Astrocyte (in vitro differentiated cells and primary cell): ENCODE measurements at regions not wholly inside any gene's neighbourhood (a gene's known extent, or its start where the extent isn't known, plus 50 kb on each side); places are given as distances from the start of the nearest gene placed in this dataset.

ENCODE experiments used
- DNase-seq: peaks from one replicate; pipeline ENCODE4 v3.0.0-alpha.2; 2010; ENCODE audit warnings: low read depth
- FAIRE-seq: peaks from 2 replicates; lab custom pipeline; 2011; peaks lifted over from hg19 to GRCh38; lab: Jason Lieb, UNC
- H2AFZ ChIP-seq: 2 replicates; pipeline ENCODE4 v1.6.0; 2012; ENCODE audit warnings: low read depth, low read length, inconsistent platforms
- H3K27ac ChIP-seq: 2 replicates; pipeline ENCODE4 v1.5.1; 2011; ENCODE audit warnings: low read depth, low read length, inconsistent platforms
- H3K27me3 ChIP-seq: 2 replicates; pipeline ENCODE4 v1.6.0; 2011; ENCODE audit warnings: low read length, inconsistent platforms; ENCODE audit not compliant: insufficient read depth
- H3K36me3 ChIP-seq: 2 replicates; pipeline ENCODE4 v1.5.1; 2011; ENCODE audit warnings: low read length, inconsistent platforms; ENCODE audit not compliant: insufficient read depth
- H3K4me1 ChIP-seq: 2 replicates; pipeline ENCODE4 v1.5.1; 2011; ENCODE audit warnings: low read length, inconsistent platforms; ENCODE audit not compliant: insufficient read depth
- H3K4me2 ChIP-seq: 2 replicates; pipeline ENCODE4 v1.6.0; 2012; ENCODE audit warnings: low read length, inconsistent platforms
- H3K4me3 ChIP-seq: 2 replicates; pipeline ENCODE4 v1.5.1; 2011; ENCODE audit warnings: low read depth, mild to moderate bottlenecking, low read length, inconsistent platforms; ENCODE audit not compliant: insufficient read depth
- H3K79me2 ChIP-seq: 2 replicates; pipeline ENCODE4 v1.6.0; 2012; ENCODE audit warnings: mild to moderate bottlenecking, low read length, inconsistent platforms; ENCODE audit not compliant: insufficient read depth
- H3K9ac ChIP-seq: 2 replicates; pipeline ENCODE4 v1.6.0; 2012; ENCODE audit warnings: mild to moderate bottlenecking, low read length, inconsistent platforms
- H3K9me3 ChIP-seq: 2 replicates; pipeline ENCODE4 v1.5.1; 2012; ENCODE audit warnings: low read depth, mild to moderate bottlenecking, low read length, inconsistent platforms; ENCODE audit not compliant: insufficient read depth
- H4K20me1 ChIP-seq: 2 replicates; pipeline ENCODE4 v1.6.0; 2012; ENCODE audit warnings: low read length, inconsistent platforms; ENCODE audit not compliant: insufficient read depth
- H3K27ac Mint-ChIP-seq: one replicate; pipeline ENCODE4 v1.8.0; 2021; ENCODE audit warnings: mild to moderate bottlenecking, mixed read lengths; ENCODE audit not compliant: unreplicated experiment
- H3K27me3 Mint-ChIP-seq: one replicate; pipeline ENCODE4 v1.8.0; 2021; ENCODE audit warnings: low read depth, mixed read lengths; ENCODE audit not compliant: unreplicated experiment
- H3K36me3 Mint-ChIP-seq: one replicate; pipeline ENCODE4 v1.8.0; 2021; ENCODE audit warnings: low read depth, mixed read lengths; ENCODE audit not compliant: unreplicated experiment
- H3K4me1 Mint-ChIP-seq: one replicate; pipeline ENCODE4 v1.8.0; 2021; ENCODE audit warnings: low read depth, mixed read lengths; ENCODE audit not compliant: unreplicated experiment
- H3K4me3 Mint-ChIP-seq: one replicate; pipeline ENCODE4 v1.8.0; 2021; ENCODE audit warnings: mild to moderate bottlenecking, moderate library complexity, mixed read lengths; ENCODE audit not compliant: unreplicated experiment
- H3K9me3 Mint-ChIP-seq: one replicate; pipeline ENCODE4 v1.8.0; 2021; ENCODE audit warnings: mild to moderate bottlenecking, mixed read lengths; ENCODE audit not compliant: unreplicated experiment
- EZH2 ChIP-seq: IDR thresholded peaks from 2 replicates; pipeline ENCODE4 v1.6.1; 2012; ENCODE audit warnings: mild to moderate bottlenecking, low read length, inconsistent platforms; ENCODE audit not compliant: insufficient read depth
- TF ChIP-seq, protein P1 (sequence below): IDR thresholded peaks from 2 replicates; pipeline ENCODE4 v1.5.1; 2011; ENCODE audit warnings: low read depth, mild to moderate bottlenecking, inconsistent platforms, low read length, moderate library complexity; ENCODE audit not compliant: insufficient read depth

DNA sequence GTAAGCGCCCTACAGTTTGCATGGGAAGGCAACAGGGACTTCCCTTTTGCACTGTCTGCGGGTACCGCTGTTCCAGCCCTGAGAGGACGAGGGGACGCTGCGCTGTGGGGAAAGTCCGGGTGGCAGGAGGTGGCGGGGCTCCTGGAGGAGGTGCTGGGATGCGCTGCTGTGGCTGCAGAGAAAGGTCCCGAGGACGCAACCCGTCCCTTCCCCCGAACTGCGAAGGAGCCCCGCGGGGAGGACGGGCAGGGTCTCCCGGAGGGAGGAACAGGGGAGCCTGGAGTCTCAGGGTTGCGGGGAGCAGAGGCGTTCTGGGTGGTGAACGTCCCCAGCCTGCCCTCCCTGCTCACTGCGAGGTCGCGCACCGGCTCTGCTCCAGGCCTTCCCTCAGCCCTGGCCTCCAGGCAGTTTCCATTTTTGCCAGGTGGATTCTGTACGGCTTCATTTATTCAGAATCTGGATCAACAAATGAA lies 91.6 kb downstream of the CXCL12 start:
- Mint-ChIP-seq H3K36me3 (no peaks in the 10 kb centered on the region), H3K27ac (no peak overlapping the region), H3K27me3 (peaks cover 3% of the 10 kb centered on the region), H3K4me3 (no peak overlapping the region), H3K4me1 (peaks cover 2% of the 10 kb centered on the region), H3K9me3 (no peaks in the 10 kb centered on the region)
- H3K4me3 ChIP-seq: peak overlapping the region; percentile 38
- peak overlapping the region; percentile 60 for H3K27ac ChIP-seq
- DNase-seq (no peak), FAIRE-seq (no peak)
- H3K9me3 ChIP-seq: no peaks in the 10 kb centered on the region
- TF ChIP-seq, protein P1, sequence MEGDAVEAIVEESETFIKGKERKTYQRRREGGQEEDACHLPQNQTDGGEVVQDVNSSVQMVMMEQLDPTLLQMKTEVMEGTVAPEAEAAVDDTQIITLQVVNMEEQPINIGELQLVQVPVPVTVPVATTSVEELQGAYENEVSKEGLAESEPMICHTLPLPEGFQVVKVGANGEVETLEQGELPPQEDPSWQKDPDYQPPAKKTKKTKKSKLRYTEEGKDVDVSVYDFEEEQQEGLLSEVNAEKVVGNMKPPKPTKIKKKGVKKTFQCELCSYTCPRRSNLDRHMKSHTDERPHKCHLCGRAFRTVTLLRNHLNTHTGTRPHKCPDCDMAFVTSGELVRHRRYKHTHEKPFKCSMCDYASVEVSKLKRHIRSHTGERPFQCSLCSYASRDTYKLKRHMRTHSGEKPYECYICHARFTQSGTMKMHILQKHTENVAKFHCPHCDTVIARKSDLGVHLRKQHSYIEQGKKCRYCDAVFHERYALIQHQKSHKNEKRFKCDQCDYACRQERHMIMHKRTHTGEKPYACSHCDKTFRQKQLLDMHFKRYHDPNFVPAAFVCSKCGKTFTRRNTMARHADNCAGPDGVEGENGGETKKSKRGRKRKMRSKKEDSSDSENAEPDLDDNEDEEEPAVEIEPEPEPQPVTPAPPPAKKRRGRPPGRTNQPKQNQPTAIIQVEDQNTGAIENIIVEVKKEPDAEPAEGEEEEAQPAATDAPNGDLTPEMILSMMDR: no peak
- no peak for TF ChIP-seq EZH2
- no peaks in the 10 kb centered on the region for H3K79me2 ChIP-seq
- H2AFZ ChIP-seq: peak overlapping the region; percentile 76
- no peaks in the 10 kb centered on the region for H4K20me1 ChIP-seq
- H3K4me1 ChIP-seq: peaks cover 5% of the 10 kb centered on the region
- H3K36me3 ChIP-seq: no peaks in the 10 kb centered on the region
- peak overlapping the region; percentile 65 for H3K9ac ChIP-seq
- H3K4me2 ChIP-seq: peak overlapping the region; percentile 74
- H3K27me3 ChIP-seq: no peaks in the 10 kb centered on the region

DNA sequence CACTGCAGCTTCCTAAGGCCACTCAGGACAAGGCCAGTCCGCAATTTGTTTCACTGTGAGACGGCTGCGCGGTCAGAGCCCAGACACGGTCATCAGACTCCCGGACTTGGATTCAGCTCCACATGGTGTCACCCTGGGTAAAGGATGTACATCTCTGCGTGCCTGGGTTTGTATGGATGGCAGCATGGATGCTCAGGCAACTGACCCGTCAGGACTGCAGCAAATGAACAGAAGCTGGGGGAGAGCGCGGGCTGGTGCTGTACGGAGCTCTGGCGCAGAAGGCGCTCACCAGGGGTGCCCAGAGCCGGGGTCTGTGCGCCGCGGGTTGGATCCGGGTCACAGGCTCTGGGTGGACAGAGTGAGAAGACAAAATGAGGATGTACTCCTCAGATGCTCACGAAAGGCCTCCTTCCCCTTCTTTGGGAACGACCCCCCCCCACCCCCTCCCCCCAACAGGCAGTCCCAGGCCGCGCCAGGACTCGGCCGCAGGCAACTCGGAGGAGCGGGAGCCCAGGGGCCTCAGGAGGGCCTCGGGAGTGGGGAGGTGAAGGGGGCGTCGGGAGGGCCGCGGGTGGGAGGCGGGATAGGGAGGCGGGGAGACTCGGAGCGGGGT lies 92.4 kb downstream of the CXCL12 start:
- peaks cover 3% of the 10 kb centered on the region for H3K4me1 Mint-ChIP-seq
- Histone ChIP-seq H3K4me3 (no peak overlapping the region), H3K27me3 (no peaks in the 10 kb centered on the region), H3K9me3 (no peaks in the 10 kb centered on the region), H2AFZ (peak overlapping the region; percentile 35), H3K9ac (no peak overlapping the region), H3K79me2 (no peaks in the 10 kb centered on the region), H3K4me2 (peak overlapping the region; percentile 49), H3K4me1 (peaks cover 5% of the 10 kb centered on the region), H3K27ac (no peak overlapping the region), H4K20me1 (no peaks in the 10 kb centered on the region), H3K36me3 (no peaks in the 10 kb centered on the region)
- DNase-seq: no peak
- H3K27me3 Mint-ChIP-seq: peaks cover 3% of the 10 kb centered on the region
- TF ChIP-seq EZH2: no peak
- TF ChIP-seq, protein P1: no peak
- no peak overlapping the region for H3K27ac Mint-ChIP-seq
- FAIRE-seq: no peak
- H3K9me3 Mint-ChIP-seq: no peaks in the 10 kb centered on the region
- no peak overlapping the region for H3K4me3 Mint-ChIP-seq
- no peaks in the 10 kb centered on the region for H3K36me3 Mint-ChIP-seq

DNA sequence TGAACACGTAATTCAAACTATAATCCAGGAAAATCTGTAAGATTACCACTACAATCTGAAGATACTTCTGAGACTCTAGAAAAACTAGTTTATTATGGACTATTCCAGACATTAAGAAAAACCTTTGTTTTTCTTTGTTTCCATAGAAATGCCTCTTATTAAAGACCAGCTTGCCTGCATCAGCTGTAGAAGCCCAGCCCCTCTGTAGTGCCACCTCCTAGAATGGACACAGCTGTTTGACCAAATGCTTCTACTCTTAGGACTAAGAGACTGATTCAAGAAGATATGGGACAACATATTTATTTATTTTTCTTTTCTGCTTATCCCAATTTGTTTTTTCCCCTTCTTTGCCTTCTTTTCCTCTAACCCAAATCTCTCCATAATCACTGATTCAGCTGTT lies 93.8 kb downstream of the CXCL12 start:
- no peak overlapping the region for H3K27ac Mint-ChIP-seq
- TF ChIP-seq, protein P1: no peak
- no peak for TF ChIP-seq EZH2
- no peaks in the 10 kb centered on the region for H3K9me3 ChIP-seq
- H3K27ac ChIP-seq: no peak overlapping the region
- H3K79me2 ChIP-seq: no peaks in the 10 kb centered on the region
- H3K9ac ChIP-seq: no peak overlapping the region
- DNase-seq (no peak), FAIRE-seq (no peak)
- H3K36me3 ChIP-seq: no peaks in the 10 kb centered on the region
- H3K36me3 Mint-ChIP-seq: no peaks in the 10 kb centered on the region
- H3K4me3 Mint-ChIP-seq: no peak overlapping the region
- H3K4me2 ChIP-seq: no peak overlapping the region
- no peaks in the 10 kb centered on the region for H3K27me3 ChIP-seq
- no peak overlapping the region for H2AFZ ChIP-seq
- H3K4me1 ChIP-seq: peaks cover 5% of the 10 kb centered on the region
- H3K27me3 Mint-ChIP-seq: peaks cover 3% of the 10 kb centered on the region
- H4K20me1 ChIP-seq: no peaks in the 10 kb centered on the region
- peaks cover 9% of the 10 kb centered on the region for H3K4me1 Mint-ChIP-seq
- H3K4me3 ChIP-seq: no peak overlapping the region
- H3K9me3 Mint-ChIP-seq: no peaks in the 10 kb centered on the region
